ENCODE measurements at regions not wholly inside any gene's neighbourhood (a gene's known extent, or its start where the extent isn't known, plus 50 kb on each side); places are given as distances from the start of the nearest gene placed in this dataset.

- Histone ChIP-seq H3K79me2 (ENCODE audit: insufficient read depth, low read length) (no peaks in the 10 kb centered on the region), H3K36me3 (ENCODE audit: insufficient read depth, low read length) (no peaks in the 10 kb centered on the region), H4K20me1 (ENCODE audit: insufficient read depth, low read length) (no peaks in the 10 kb centered on the region), H3K27me3 (ENCODE audit: insufficient read depth, low read length) (no peaks in the 10 kb centered on the region), H3K27ac (ENCODE audit: low read depth, low read length) (no peak overlapping the region), H3K4me1 (ENCODE audit: insufficient read depth, low read length) (peaks cover 13% of the 10 kb centered on the region), H3K4me3 (ENCODE audit: insufficient read depth, low read depth, low read length) (no peak overlapping the region), H2AFZ (ENCODE audit: low read depth, low read length) (no peak overlapping the region), H3K4me2 (ENCODE audit: low read length) (no peak overlapping the region), H3K9ac (ENCODE audit: low read length) (no peak overlapping the region), H3K9me3 (ENCODE audit: insufficient read depth, low read depth, low read length) (no peaks in the 10 kb centered on the region)
- no peak for FAIRE-seq
- TF ChIP-seq CTCF (IDR thresholded peaks at IDR 0.05; ENCODE audit: insufficient read depth, low read depth, low read length) (no peak), EZH2 (IDR thresholded peaks at IDR 0.05; ENCODE audit: insufficient read depth, low read length) (no peak)
- Mint-ChIP-seq H3K36me3 (ENCODE audit: low read depth, unreplicated experiment) (no peaks in the 10 kb centered on the region), H3K4me1 (ENCODE audit: low read depth, unreplicated experiment) (peaks cover 43% of the 10 kb centered on the region), H3K27ac (ENCODE audit: unreplicated experiment) (no peak overlapping the region), H3K27me3 (ENCODE audit: low read depth, unreplicated experiment) (no peaks in the 10 kb centered on the region), H3K4me3 (ENCODE audit: unreplicated experiment) (no peak overlapping the region), H3K9me3 (ENCODE audit: unreplicated experiment) (no peaks in the 10 kb centered on the region)
- no peak for DNase-seq (ENCODE audit: low read depth)
These were observed 213.8 kb upstream of the ACTBL2 start for GRCh38 chr5:57696389-57696769.

GRCh38 chr5:57695706-57696388 lies 213.2 kb upstream of the ACTBL2 start:
- H3K36me3 Mint-ChIP-seq (ENCODE audit: low read depth, unreplicated experiment), result no peaks in the 10 kb centered on the region

More at GRCh38 chr5:57695706-57696388, 213.2 kb upstream of the ACTBL2 start:
- no peaks in the 10 kb centered on the region for H3K27me3 Mint-ChIP-seq (ENCODE audit: low read depth, unreplicated experiment)
- no peak overlapping the region for H3K27ac Mint-ChIP-seq (ENCODE audit: unreplicated experiment)
- H3K36me3 ChIP-seq (ENCODE audit: insufficient read depth, low read length), result no peaks in the 10 kb centered on the region
- H3K4me1 ChIP-seq (ENCODE audit: insufficient read depth, low read length), result peaks cover 13% of the 10 kb centered on the region
- FAIRE-seq (no peak), DNase-seq (ENCODE audit: low read depth) (no peak)
- H3K4me3 Mint-ChIP-seq (ENCODE audit: unreplicated experiment), result no peak overlapping the region
- H3K79me2 ChIP-seq (ENCODE audit: insufficient read depth, low read length), result no peaks in the 10 kb centered on the region
- H3K27ac ChIP-seq (ENCODE audit: low read depth, low read length), result no peak overlapping the region
- no peaks in the 10 kb centered on the region for H3K27me3 ChIP-seq (ENCODE audit: insufficient read depth, low read length)
- no peaks in the 10 kb centered on the region for H3K9me3 ChIP-seq (ENCODE audit: insufficient read depth, low read depth, low read length)
- H2AFZ ChIP-seq (ENCODE audit: low read depth, low read length), result no peak overlapping the region
- H3K4me2 ChIP-seq (ENCODE audit: low read length), result no peak overlapping the region
- H3K9me3 Mint-ChIP-seq (ENCODE audit: unreplicated experiment), result no peaks in the 10 kb centered on the region
- peaks cover 47% of the 10 kb centered on the region for H3K4me1 Mint-ChIP-seq (ENCODE audit: low read depth, unreplicated experiment)
- no peaks in the 10 kb centered on the region for H4K20me1 ChIP-seq (ENCODE audit: insufficient read depth, low read length)
- no peak overlapping the region for H3K9ac ChIP-seq (ENCODE audit: low read length)
- TF ChIP-seq CTCF (IDR thresholded peaks at IDR 0.05; ENCODE audit: insufficient read depth, low read depth, low read length), result no peak
- no peak for TF ChIP-seq EZH2 (IDR thresholded peaks at IDR 0.05; ENCODE audit: insufficient read depth, low read length)
- no peak overlapping the region for H3K4me3 ChIP-seq (ENCODE audit: insufficient read depth, low read depth, low read length)
